NCI-H2196 (cell line): ENCODE measurements at regions not wholly inside any gene's neighbourhood (a gene's known extent, or its start where the extent isn't known, plus 50 kb on each side); places are given as distances from the start of the nearest gene placed in this dataset.
A peak's percentile ranks its signal among the peaks of the same experiment; 100 is the strongest.

Experiments used
- DNase-seq: peaks from one replicate; lab custom pipeline; 2025; ENCODE audit not compliant: unreplicated experiment; lab: John Stamatoyannopoulos, UW

- DNase-seq: peak; percentile 1
These were observed 187.8 kb downstream of the MIAT start for GRCh38 chr22:26845021-26845743.

DNA sequence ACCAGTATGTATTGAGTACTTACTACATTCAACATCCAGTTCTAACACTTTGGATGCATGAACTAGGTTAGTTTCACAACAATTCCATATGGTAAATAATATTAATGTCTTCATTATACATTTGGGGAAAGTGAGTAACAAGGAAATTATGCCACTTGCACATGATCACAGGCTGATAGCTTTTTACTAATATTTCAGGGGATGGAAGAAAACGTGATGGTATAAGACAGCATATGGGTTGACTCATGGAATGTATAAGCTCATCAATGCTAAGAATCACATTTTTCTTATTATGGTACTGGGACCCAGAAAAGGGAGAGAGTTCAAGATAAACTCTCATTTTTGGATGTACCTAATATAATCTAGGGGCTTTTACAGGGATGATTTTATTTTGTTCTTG, 188.7 kb downstream of the MIAT start:
- DNase-seq: no peak

DNA sequence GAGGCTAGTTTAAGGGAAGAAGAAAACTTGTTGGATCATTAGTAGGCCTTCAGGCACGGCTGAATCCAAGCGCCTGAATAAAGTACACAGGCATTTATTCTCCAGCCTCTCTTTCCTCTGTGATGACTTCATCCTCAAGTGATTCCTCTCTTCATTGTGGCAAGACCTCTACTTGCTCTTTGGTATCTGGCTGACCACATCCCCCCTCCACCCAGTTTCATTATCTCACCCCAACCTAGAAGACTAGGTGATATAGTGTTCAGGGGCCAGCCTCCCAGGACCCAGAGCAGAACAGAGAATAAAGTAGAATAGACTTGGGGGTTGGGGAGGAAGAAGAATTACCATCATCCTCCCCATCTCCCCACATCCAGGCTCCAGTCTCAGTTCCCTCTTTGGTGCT, 189.3 kb downstream of the MIAT start:
- no peak for DNase-seq

- DNase-seq: no peak
These were observed 189.7 kb downstream of the MIAT start for GRCh38 chr22:26847046-26847445.

DNA sequence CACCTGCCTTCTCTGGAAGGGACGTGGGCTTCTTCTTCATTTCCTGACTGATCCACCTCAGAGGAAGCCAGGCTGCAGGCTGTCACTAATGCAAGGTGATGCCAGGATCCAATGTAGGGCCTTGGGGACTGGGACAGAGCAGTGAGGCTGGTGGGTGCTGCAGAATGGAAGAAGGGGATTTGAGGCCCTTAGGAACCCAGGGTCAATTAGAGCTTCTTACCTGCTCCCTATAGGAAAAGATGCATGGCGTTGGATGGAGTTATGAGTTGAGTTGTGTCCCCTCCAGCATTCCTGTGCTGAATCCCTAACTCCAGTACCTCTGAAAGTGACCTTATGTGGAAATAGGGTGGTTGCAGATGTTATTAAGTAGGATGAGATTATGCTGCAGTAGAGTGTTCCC, 190.4 kb downstream of the MIAT start:
- no peak for DNase-seq

GRCh38 chr22:26848244-26848920, 191.0 kb downstream of the MIAT start:
- DNase-seq: no peak

GRCh38 chr22:26849575-26849974, 192.2 kb downstream of the MIAT start:
- DNase-seq: no peak

GRCh38 chr22:26851125-26851524, 193.7 kb downstream of the MIAT start:
- no peak for DNase-seq

DNA sequence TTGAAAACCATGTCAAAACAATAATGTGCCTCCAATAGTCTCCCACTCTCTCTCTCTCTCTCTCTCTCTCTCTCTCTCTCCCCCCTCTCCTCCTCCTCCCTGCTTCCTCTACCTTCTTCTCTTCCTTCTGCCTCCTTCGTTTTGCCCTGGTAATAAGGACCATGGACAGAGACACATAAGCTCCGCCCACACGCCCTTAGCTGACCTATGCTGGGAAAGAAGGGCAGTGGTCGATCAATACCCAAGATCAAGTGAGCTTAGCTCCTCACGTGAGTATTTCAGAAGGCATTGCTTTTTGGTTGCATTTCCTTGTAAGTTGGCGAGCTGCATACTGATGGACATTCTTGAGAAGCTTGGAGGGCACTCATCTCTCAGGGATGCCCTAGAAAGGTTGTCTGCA, 194.8 kb downstream of the MIAT start:
- DNase-seq: no peak

GRCh38 chr22:26853071-26853470, 195.7 kb downstream of the MIAT start:
- DNase-seq: no peak

DNA sequence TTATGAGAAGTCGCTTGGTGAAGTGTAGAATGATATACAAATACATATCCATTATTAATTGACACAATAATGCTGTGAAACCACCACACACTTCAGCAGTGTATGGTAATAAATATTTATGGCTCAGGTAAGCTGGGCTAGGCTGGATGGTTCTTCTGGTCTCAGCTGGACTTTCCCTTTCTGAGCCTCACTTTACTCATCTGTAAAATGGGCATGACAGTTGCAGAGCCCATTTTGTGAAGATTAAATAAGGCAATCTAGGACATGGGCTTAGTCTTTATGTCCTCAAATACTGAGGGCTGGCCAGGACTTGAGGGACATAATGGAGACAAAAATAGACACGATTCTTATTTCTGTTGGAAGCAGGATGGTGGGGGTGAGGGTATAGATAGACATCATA, 196.1 kb downstream of the MIAT start:
- no peak for DNase-seq

- no peak for DNase-seq
These were observed 199.8 kb downstream of the MIAT start for GRCh38 chr22:26857169-26857568.

DNA sequence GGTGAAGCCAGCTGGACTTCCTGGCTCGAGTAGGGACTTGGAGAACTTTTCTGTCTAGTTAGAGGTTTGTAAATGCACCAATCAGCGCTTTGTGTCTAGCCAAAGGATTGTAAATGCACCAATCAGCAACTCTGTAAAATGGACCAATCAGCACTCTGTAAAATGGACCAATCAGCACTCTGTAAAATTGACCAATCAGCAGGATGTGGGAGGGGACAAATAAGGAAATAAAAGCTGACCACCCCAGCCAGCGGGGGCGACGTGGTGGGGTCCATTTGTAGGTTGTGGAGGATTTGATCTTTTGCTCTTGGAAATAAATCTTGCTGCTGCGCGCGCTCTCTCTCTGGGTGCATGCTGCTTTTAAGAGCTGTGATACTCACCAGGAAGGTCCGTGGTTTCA, 202.9 kb downstream of the MIAT start:
- DNase-seq: no peak

DNA sequence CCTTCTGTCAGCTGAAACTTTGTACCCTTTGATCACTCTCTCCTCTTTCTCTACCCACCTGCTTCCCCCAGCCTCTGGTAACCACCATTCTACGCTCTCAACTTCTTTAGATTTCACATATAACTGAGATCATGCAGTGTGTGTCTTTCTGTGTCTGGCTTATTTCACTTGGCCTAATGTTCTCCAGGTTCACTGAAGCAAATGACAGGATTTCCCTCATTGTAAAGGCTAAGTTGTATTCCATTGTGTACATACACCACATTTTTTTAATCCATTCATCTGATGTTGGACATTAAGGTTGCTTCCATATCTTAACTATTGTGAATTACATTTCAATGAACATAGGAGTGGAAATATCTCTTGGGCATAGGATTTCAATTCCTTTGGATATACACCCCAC, 207.6 kb downstream of the MIAT start:
- DNase-seq: no peak

- peak; percentile 25 for DNase-seq
These were observed 226.0 kb downstream of the MIAT start for GRCh38 chr22:26883393-26883792.

DNA sequence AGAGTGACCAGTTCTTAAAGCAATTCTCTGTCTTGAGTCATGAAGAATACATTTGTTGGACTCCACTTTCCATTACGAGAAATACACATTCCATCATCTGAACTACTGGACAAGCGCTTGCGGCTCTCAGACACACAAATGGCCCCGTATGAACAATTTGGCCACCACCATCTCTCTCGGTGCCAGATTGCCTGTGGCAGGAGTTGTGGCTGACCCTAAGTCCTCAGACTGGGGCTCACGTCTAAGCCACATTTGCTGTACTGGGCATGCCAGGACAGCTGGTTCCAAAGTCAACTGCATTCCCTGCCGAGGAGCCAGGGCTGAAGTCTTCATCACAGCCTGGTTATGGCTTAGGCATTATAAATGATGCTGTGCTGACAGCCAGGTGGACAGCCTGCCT, 227.5 kb downstream of the MIAT start:
- DNase-seq: no peak

GRCh38 chr22:26885441-26886261, 228.3 kb downstream of the MIAT start:
- DNase-seq: no peak

- DNase-seq: no peak
These were observed 230.1 kb downstream of the MIAT start for GRCh38 chr22:26887456-26887855.

DNA sequence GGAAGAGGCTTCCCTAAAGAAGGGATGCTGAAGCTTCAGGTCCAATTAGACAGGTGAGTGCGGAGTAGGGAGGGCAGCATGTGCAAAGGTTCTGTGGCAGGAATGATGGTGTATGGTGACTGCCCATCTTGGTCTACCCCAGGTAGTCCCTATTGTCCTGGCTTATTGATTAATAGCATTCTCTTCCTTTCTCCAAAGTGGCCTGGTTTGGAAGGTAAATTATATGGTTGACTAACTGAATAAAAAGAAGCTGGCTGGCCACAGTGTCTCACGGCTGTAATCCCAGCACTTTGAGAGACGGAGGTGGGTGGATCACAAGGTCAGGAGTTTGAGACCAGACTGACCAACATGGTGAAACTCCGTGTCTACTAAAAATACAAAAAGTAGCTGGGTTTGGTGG, 230.5 kb downstream of the MIAT start:
- DNase-seq: no peak

DNA sequence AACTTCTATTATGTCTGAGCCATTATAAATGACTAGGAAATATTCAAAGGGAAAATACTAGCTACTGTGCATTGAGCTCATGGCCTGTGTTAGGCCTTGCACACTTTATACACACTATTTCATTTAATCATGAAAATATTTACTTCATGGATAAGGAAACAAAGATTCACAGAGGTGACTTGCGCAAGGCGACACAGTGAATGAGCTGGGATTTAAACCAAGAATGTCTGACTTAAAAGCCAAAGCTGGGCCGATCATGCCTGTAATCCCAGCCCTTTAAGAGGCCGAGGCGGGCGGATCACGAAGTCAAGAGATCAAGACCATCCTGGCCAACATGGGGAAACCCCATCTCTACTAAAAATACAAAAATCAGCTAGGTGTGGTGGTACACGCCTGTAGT, 231.5 kb downstream of the MIAT start:
- DNase-seq: no peak

- no peak for DNase-seq
These were observed 232.4 kb downstream of the MIAT start for GRCh38 chr22:26889802-26890201.

- DNase-seq: no peak
These were observed 233.5 kb downstream of the MIAT start for GRCh38 chr22:26890870-26891269.
